Fibroblast of mammary gland (primary cell): ENCODE measurements at regions not wholly inside any gene's neighbourhood (a gene's known extent, or its start where the extent isn't known, plus 50 kb on each side); places are given as distances from the start of the nearest gene placed in this dataset.
"Not testable (repeated sequence)": the region's sequence is repeated elsewhere in the genome, so short reads cannot be mapped to it uniquely, and the experiment has no call there.

Source experiments
- DNase-seq: peaks from one replicate; pipeline ENCODE4 v3.0.0-alpha.2; 2010; ENCODE audit warnings: low read depth
- H3K4me3 ChIP-seq: 2 replicates; pipeline ENCODE4 v1.5.1; 2011; ENCODE audit warnings: low read depth, mild to moderate bottlenecking, low read length, moderate library complexity; ENCODE audit not compliant: control insufficient read depth
- CTCF ChIP-seq: conservative IDR thresholded peaks from 2 replicates; pipeline ENCODE4 v1.5.1; 2011; ENCODE audit warnings: low read depth, low read length, inconsistent platforms; ENCODE audit not compliant: control insufficient read depth, insufficient read depth

DNA sequence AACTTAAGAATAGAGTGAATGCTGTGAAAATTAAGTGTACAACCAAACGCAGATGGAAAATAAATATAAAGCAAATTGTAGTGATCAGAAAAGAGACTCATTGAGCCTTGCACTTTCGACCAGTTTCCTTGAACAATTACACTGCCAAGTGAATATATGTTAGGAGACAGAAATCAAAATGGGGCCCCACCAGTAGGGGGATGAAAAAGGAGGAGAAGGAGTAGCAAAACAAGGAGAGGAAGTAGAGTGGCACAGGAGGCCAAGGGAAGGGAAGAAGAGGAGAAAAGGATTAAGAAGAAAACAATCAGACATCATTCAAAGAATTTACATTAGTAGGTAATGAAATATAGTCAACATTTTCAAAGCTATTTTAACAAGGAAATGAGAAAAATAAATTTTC is 1770.6 kb downstream of the PLA2G4A start:
- TF ChIP-seq CTCF = no peak
- no peak for DNase-seq
- H3K4me3 ChIP-seq = no peak overlapping the region

- no peak for DNase-seq
- no peak overlapping the region for H3K4me3 ChIP-seq
- TF ChIP-seq CTCF = no peak
These were observed 1782.7 kb downstream of the PLA2G4A start for GRCh38 chr1:188611432-188611831.

GRCh38 chr1:188615321-188615720 is 1786.6 kb downstream of the PLA2G4A start:
- H3K4me3 ChIP-seq = no peak overlapping the region
- TF ChIP-seq CTCF = no peak
- no peak for DNase-seq

DNA sequence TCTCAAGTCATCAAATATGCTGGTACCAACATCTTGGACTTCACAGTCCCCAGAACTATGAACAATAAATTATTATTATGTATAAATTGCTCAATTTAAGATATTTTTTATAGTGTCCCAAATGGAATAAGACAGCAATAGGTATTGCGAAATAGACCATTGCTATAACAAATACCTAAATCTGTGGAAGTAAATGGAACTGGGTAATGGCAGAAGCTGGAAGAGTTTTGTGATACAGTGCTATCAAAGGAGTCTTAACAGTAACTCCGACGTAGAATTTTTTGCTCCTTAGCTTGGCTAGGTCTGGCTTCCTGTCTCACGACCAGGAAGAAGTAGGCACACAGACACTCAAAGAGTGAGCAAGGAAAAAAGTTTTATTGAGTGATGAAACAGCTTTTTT is 1791.5 kb downstream of the PLA2G4A start:
- no peak for DNase-seq
- H3K4me3 ChIP-seq = no peak overlapping the region
- TF ChIP-seq CTCF = no peak

DNA sequence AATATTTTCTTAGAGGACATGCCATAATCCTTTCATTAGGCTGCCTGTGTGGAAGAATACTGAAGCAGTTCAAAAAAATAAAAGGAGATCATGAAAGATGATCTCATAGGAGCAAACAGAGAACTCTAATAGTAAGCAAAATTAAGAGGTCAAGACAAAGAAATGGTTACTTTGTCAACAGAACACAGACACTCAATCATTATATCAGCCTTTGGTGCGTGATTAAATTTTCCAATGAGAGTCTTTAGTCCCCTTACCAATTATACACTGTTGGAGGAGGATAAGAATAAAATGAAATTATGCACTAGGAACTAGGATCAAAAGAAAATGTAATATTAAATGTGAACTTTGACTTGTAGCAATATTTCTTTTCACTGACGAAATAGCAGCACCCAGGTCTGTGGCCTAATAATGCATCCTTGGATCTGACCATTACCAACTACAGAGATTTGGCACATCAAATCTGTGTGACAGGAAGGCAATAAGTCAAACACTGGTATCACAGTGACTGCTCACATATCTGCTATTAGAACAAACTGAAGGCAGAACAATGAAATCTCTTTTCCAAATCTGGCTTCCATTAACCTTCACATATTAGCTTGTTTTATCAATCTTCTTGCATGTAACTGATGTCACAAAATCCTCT is 1812.9 kb downstream of the PLA2G4A start:
- TF ChIP-seq CTCF = no peak
- no peak for DNase-seq
- H3K4me3 ChIP-seq = no peak overlapping the region

DNA sequence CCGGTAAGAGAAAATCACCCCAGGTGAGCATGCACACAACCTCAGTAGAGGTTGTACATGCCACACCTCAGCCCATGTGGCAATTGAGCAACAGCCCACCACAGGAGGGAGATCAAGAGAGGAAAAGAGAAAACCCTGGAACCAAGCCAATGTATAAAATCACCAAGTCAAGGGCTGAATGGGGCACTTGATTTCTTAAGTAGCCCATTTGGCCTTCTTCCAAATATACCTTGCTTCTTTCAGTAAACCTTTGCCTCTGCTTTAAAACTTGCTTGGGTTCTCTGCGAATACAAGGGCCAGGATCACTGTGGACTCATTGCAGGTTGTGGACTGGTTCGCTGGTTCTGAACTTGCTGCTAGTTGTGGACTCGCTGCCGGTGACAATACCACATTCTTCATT is 1814.0 kb downstream of the PLA2G4A start:
- no peak overlapping the region for H3K4me3 ChIP-seq
- no peak for TF ChIP-seq CTCF
- DNase-seq = no peak

DNA sequence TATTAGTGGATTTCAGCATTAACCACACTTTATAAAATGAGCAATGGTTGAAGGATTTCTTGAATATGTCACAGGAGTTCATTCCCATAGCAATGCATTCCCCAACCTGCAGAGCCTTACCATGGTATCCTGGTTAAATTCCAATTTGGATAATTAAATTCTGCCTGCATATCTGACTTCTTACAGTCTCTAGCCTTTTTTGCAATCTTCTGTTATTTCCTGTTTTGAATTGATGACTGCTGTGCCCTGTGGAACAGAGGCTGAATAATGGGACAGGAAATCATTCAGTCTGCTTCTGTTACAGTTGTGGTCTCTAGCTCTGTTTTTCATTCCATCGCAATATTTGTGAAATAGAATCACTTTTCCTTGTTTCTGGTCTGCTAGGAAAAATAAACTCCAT is 1823.9 kb downstream of the PLA2G4A start:
- DNase-seq = no peak

GRCh38 chr1:188655966-188656365 is 1821.7 kb downstream of the BRINP3 start:
- DNase-seq, H3K4me3 ChIP-seq: not testable (repeated sequence)

More for the DNA sequence above, 1823.9 kb downstream of the PLA2G4A start:
- no peak for TF ChIP-seq CTCF
- no peak overlapping the region for H3K4me3 ChIP-seq
